ENCODE measurements at regions not wholly inside any gene's neighbourhood (a gene's known extent, or its start where the extent isn't known, plus 50 kb on each side); places are given as distances from the start of the nearest gene placed in this dataset.

- ChIA-PET POLR2A (no interaction called here), CTCF (ENCODE audit: low intra/inter-chr PET ratio, low total read pairs) (no interaction called here)
- H3K27ac ChIP-seq (ENCODE audit: extremely low read length, insufficient read depth, low read length) = no peak overlapping the region
- WGBS (ENCODE audit: low lambda C conversion rate) = 3% methylated on average over 1 of the region's 1 CpG
- H3K9ac ChIP-seq (ENCODE audit: insufficient read depth, low read depth, low read length) = no peak overlapping the region
- H3K4me2 ChIP-seq (ENCODE audit: low read depth, low read length) = no peak overlapping the region
- H3K4me1 ChIP-seq (ENCODE audit: insufficient read depth, low read length) = no peaks in the 10 kb centered on the region
- intact Hi-C loops (cut with micrococcal nuclease; ENCODE audit: unreplicated experiment) = no loop called here
- H3K27me3 ChIP-seq (ENCODE audit: control insufficient read depth in 1 of 2, insufficient read depth in 2 of 2, low read length in 2 of 2) = no peaks in the 10 kb centered on the region
- ATAC-seq (peak; percentile 59), FAIRE-seq (no peak), DNase-seq (ENCODE audit: low spot score) (peak; percentile 9)
- TF ChIP-seq ZNF292 (CRISPR knock-in tag; IDR thresholded peaks at IDR 0.05; ENCODE audit: borderline replicate concordance, low read depth) (no peak), CTCF (CRISPR knock-in tag; IDR thresholded peaks at IDR 0.05) (0 out of 2 replicates have a peak, but pooled peaks have one; percentile 12)
- BruUV-seq (replicated peaks) = no TSS peak
- H3K4me3 ChIP-seq (replicated peaks in 1 of 3; ENCODE audit: insufficient read depth in 1 of 3, low read depth in 2 of 3, low read length in 3 of 3) = no peak overlapping the region
- no peaks in the 10 kb centered on the region for H3K79me2 ChIP-seq (ENCODE audit: insufficient read depth, low read length)
- H2AFZ ChIP-seq (ENCODE audit: low read length) = no peak overlapping the region
- H3K9me3 ChIP-seq (ENCODE audit: low read length) = no peaks in the 10 kb centered on the region
- H4K20me1 ChIP-seq (ENCODE audit: insufficient read depth, low read length) = no peaks in the 10 kb centered on the region
- in situ Hi-C loops (cut with HindIII; ENCODE audit: extremely low pct_ligation_motif_present, low pct_unique_long_range_greater_than_20kb) = no loop called here
- no peaks in the 10 kb centered on the region for H3K36me3 ChIP-seq (replicated peaks in 1 of 2; ENCODE audit: control insufficient read depth in 1 of 2, insufficient read depth in 2 of 2, low read length in 2 of 2)
Measured at GRCh38 chr12:85441741-85442140, 161.7 kb downstream of the ALX1 start.

- ChIA-PET CTCF (ENCODE audit: low intra/inter-chr PET ratio, low total read pairs) (no interaction called here), POLR2A (no interaction called here)
- in situ Hi-C loops (cut with HindIII; ENCODE audit: extremely low pct_ligation_motif_present, low pct_unique_long_range_greater_than_20kb) = no loop called here
- no TSS peak for BruUV-seq (replicated peaks)
- Histone ChIP-seq H4K20me1 (ENCODE audit: insufficient read depth, low read length) (no peaks in the 10 kb centered on the region), H3K9ac (ENCODE audit: insufficient read depth, low read depth, low read length) (no peak overlapping the region), H3K79me2 (ENCODE audit: insufficient read depth, low read length) (no peaks in the 10 kb centered on the region), H3K27ac (ENCODE audit: extremely low read length, insufficient read depth, low read length) (no peak overlapping the region), H3K9me3 (ENCODE audit: low read length) (no peaks in the 10 kb centered on the region), H3K27me3 (ENCODE audit: control insufficient read depth in 1 of 2, insufficient read depth in 2 of 2, low read length in 2 of 2) (no peaks in the 10 kb centered on the region), H3K4me1 (ENCODE audit: insufficient read depth, low read length) (no peaks in the 10 kb centered on the region), H2AFZ (ENCODE audit: low read length) (no peak overlapping the region), H3K4me2 (ENCODE audit: low read depth, low read length) (no peak overlapping the region), H3K4me3 (replicated peaks in 1 of 3; ENCODE audit: insufficient read depth in 1 of 3, low read depth in 2 of 3, low read length in 3 of 3) (no peak overlapping the region), H3K36me3 (replicated peaks in 1 of 2; ENCODE audit: control insufficient read depth in 1 of 2, insufficient read depth in 2 of 2, low read length in 2 of 2) (no peaks in the 10 kb centered on the region)
- WGBS (ENCODE audit: low lambda C conversion rate) = 8% methylated on average over 6 of the region's 6 CpGs
- DNase-seq (ENCODE audit: low spot score) = no peak
- intact Hi-C loops (cut with micrococcal nuclease; ENCODE audit: unreplicated experiment) = no loop called here
- ATAC-seq = no peak
- FAIRE-seq = no peak
- no peak for TF ChIP-seq ZBTB4 (CRISPR knock-in tag; IDR thresholded peaks at IDR 0.05; ENCODE audit: borderline replicate concordance)
- TF ChIP-seq ZBTB7A (CRISPR knock-in tag; IDR thresholded peaks at IDR 0.05) = no peak
- TF ChIP-seq ERF (CRISPR knock-in tag; IDR thresholded peaks at IDR 0.05) = no peak
- TF ChIP-seq NR1H2 (CRISPR knock-in tag; IDR thresholded peaks at IDR 0.05; ENCODE audit: borderline replicate concordance, low read depth) = no peak
- TF ChIP-seq ZNF572 (CRISPR knock-in tag; IDR thresholded peaks at IDR 0.05) = no peak
- TF ChIP-seq USF2 (IDR thresholded peaks at IDR 0.05; ENCODE audit: low read depth, low read length) = no peak
- TF ChIP-seq USF2 (CRISPR knock-in tag; IDR thresholded peaks at IDR 0.05; ENCODE audit: borderline replicate concordance) = no peak
- no peak for TF ChIP-seq NAIF1 (CRISPR knock-in tag; IDR thresholded peaks at IDR 0.05; ENCODE audit: borderline replicate concordance)
Measured at GRCh38 chr12:85445060-85445938, 165.3 kb downstream of the ALX1 start.

All from HepG2 (cell line).